SK-N-SH treated with all-trans-retinoic acid at 6 μM for 48 hours (cell line): ENCODE measurements at regions not wholly inside any gene's neighbourhood (a gene's known extent, or its start where the extent isn't known, plus 50 kb on each side); places are given as distances from the start of the nearest gene placed in this dataset.

ENCODE experiments used
- ATAC-seq: fragments of 200-7000 bp; cut with Tn5 transposase; 3 replicates; pipeline ENCODE4 v1.9.1; 2020; ENCODE audit warnings: mild to moderate bottlenecking, moderate library complexity
- BACH2 ChIP-seq: fragments of 250-450 bp; sonication (Bioruptor Pico); IDR thresholded peaks from 2 replicates; pipeline ENCODE4 v1.9.0; 2021; ENCODE audit warnings: mild to moderate bottlenecking, borderline replicate concordance
- CSDC2 ChIP-seq: fragments of 250-450 bp; sonication (Bioruptor Pico); IDR thresholded peaks from 2 replicates; pipeline ENCODE4 v1.5.0; 2020; ENCODE audit warnings: mild to moderate bottlenecking, moderate library complexity
- ESRRG ChIP-seq: fragments of 250-450 bp; sonication (Bioruptor Pico); IDR thresholded peaks from 2 replicates; pipeline ENCODE4 v1.6.1; 2021; ENCODE audit warnings: mild to moderate bottlenecking
- GLIS3 ChIP-seq: fragments of 250-450 bp; sonication (Bioruptor Pico); IDR thresholded peaks from 2 replicates; pipeline ENCODE4 v1.5.0; 2020; ENCODE audit warnings: mild to moderate bottlenecking, moderate library complexity
- ISL1 ChIP-seq: fragments of 250-450 bp; sonication (Bioruptor Pico); IDR thresholded peaks from 2 replicates; pipeline ENCODE4 v2.1.2; 2022; ENCODE audit warnings: mild to moderate bottlenecking, moderate library complexity
- OSR1 ChIP-seq: fragments of 250-450 bp; sonication (Bioruptor Pico); IDR thresholded peaks from 2 replicates; pipeline ENCODE4 v1.8.0; 2022; ENCODE audit warnings: moderate library complexity, mild to moderate bottlenecking, inconsistent platforms
- PPARA ChIP-seq: fragments of 250-450 bp; sonication (Bioruptor Pico); IDR thresholded peaks from 2 replicates; pipeline ENCODE4 v1.5.0; 2020; ENCODE audit warnings: mild to moderate bottlenecking, borderline replicate concordance
- SNAI2 ChIP-seq: fragments of 250-450 bp; sonication (Bioruptor Pico); IDR thresholded peaks from 2 replicates; pipeline ENCODE4 v1.5.0; 2020; ENCODE audit warnings: mild to moderate bottlenecking, moderate library complexity
- TCF4 ChIP-seq: fragments of 250-450 bp; sonication (Bioruptor Pico); IDR thresholded peaks from 2 replicates; pipeline ENCODE4 v1.8.0; 2021; ENCODE audit warnings: mild to moderate bottlenecking, moderate library complexity, borderline replicate concordance
- TOX ChIP-seq: fragments of 250-450 bp; sonication (Bioruptor Pico); IDR thresholded peaks from 2 replicates; pipeline ENCODE4 v1.8.0; 2021; ENCODE audit warnings: mild to moderate bottlenecking, moderate library complexity, borderline replicate concordance
- ZC3H10 ChIP-seq: fragments of 250-450 bp; sonication (Bioruptor Pico); IDR thresholded peaks from 2 replicates; pipeline ENCODE4 v1.5.1; 2021; ENCODE audit warnings: mild to moderate bottlenecking, moderate library complexity
- ZFP3 ChIP-seq: fragments of 250-450 bp; sonication (Bioruptor Pico); IDR thresholded peaks from 2 replicates; pipeline ENCODE4 v1.5.0; 2020; ENCODE audit warnings: mild to moderate bottlenecking, moderate library complexity
- ZFP30 ChIP-seq: fragments of 450-650 bp; formaldehyde crosslinking; IDR thresholded peaks from 2 replicates; pipeline ENCODE4 v1.5.0; 2022; ENCODE audit warnings: mild to moderate bottlenecking, moderate library complexity
- ZNF565 ChIP-seq: fragments of 450-650 bp; formaldehyde crosslinking; conservative IDR thresholded peaks from 2 replicates; pipeline ENCODE4 v1.5.0; 2020; ENCODE audit warnings: low read depth, mild to moderate bottlenecking, moderate library complexity
- ZNF8 ChIP-seq: fragments of 450-650 bp; formaldehyde crosslinking; IDR thresholded peaks from 2 replicates; pipeline ENCODE4 v1.5.0; 2020; ENCODE audit warnings: mild to moderate bottlenecking, moderate library complexity
- TF ChIP-seq, protein P1 (sequence below): fragments of 250-450 bp; sonication (Bioruptor Pico); IDR thresholded peaks from 2 replicates; pipeline ENCODE4 v1.8.0; 2021; ENCODE audit warnings: low read depth, mild to moderate bottlenecking, moderate library complexity, borderline replicate concordance
- TF ChIP-seq, protein P2 (sequence below): fragments of 250-450 bp; sonication (Bioruptor Pico); IDR thresholded peaks from 2 replicates; pipeline ENCODE4 v1.5.1; 2020; ENCODE audit warnings: low read depth, mild to moderate bottlenecking, moderate library complexity
- TF ChIP-seq, protein P3 (sequence below): fragments of 250-450 bp; sonication (Bioruptor Pico); IDR thresholded peaks from 2 replicates; pipeline ENCODE4 v1.8.0; 2020; ENCODE audit warnings: mild to moderate bottlenecking, moderate library complexity, borderline replicate concordance
- TF ChIP-seq, protein P4 (sequence below): fragments of 250-450 bp; sonication (Bioruptor Pico); IDR thresholded peaks from 2 replicates; pipeline ENCODE4 v1.5.0; 2020; ENCODE audit warnings: mild to moderate bottlenecking, moderate library complexity
- TF ChIP-seq, protein P5 (sequence below): fragments of 250-450 bp; sonication (Bioruptor Pico); IDR thresholded peaks from 2 replicates; pipeline ENCODE4 v1.5.1; 2021; ENCODE audit warnings: mild to moderate bottlenecking, moderate library complexity

DNA sequence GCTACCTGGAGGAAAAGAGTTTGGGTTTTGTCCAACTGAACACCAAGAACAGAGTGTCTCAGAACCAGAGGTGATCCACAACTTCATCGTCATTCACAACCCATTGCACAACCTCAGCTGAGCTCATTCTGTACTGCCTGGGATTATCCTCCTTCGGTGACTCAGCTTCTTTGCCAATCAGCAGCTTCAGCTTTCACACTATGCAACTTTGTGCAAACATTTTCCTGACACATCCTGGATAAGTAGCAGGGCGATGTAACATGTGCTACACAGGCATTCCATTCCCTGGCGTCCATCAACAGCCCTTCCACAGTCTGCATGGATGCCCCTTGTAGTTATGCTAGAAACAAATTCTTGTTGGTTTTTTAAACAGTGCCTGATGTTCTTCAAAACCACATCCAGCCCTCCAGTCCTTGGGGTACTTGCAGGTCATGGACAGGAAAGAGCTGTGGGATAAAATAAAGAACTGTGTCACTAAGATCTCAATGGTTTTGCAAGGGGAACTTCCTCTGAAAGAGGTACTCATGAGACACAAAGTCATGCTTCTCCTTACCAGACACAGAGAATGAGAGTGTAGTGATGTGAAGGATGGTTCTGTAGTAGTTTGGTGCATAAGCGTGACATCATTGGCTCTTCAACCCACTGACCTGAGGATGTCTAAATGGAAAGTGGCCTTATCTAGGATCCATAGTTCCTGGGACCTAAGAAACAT lies 478.5 kb downstream of the KIF20B start:
- no peak for ATAC-seq
- TF ChIP-seq ISL1 (CRISPR knock-in tag), result 0 out of 2 replicates have a peak, but pooled peaks have one; percentile 8
- TF ChIP-seq, protein P1, sequence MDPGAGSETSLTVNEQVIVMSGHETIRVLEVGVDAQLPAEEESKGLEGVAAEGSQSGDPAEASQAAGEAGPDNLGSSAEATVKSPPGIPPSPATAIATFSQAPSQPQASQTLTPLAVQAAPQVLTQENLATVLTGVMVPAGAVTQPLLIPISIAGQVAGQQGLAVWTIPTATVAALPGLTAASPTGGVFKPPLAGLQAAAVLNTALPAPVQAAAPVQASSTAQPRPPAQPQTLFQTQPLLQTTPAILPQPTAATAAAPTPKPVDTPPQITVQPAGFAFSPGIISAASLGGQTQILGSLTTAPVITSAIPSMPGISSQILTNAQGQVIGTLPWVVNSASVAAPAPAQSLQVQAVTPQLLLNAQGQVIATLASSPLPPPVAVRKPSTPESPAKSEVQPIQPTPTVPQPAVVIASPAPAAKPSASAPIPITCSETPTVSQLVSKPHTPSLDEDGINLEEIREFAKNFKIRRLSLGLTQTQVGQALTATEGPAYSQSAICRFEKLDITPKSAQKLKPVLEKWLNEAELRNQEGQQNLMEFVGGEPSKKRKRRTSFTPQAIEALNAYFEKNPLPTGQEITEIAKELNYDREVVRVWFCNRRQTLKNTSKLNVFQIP (CRISPR knock-in tag), result no peak
- TF ChIP-seq, all 23 proteins: peak for 1

DNA sequence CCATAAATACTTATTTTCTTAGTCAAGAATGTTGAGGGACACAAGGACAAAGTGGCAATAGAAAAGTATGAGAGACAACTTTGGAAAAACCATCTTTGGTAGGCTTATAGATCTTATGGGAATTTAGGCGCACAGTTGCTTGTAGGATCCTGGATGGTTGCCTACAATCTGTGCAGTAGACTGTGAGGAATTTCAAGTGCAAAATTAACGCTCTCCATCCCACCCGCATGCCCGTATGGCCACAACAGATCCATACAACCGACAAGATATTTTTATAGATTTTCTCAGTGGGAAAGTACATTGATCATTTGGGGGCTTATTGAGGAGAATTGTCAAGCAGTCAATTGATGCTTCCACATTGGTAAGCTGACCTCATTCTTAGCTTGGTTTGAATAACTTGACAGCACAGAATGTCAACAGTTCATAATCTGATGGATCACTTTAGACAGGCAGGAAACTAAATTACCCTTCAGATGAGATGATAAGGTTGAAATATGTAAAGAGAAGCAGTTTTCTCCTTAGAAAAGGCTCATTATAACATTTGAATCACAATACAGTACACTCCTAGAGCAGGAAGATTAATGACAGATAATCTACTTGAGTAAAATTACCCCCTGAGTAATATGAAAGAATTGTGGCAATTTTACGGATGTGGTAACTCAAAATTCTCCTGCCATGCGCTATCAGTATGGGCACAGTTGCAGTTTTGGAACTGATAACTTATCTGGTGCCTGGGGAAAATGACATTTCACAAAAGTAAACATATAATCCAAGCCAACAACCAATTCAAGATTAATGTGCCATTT lies 479.7 kb downstream of the KIF20B start:
- no peak for TF ChIP-seq OSR1 (CRISPR knock-in tag)
- TF ChIP-seq SNAI2 (CRISPR knock-in tag), result no peak
- peak; percentile 70; the same call in 1 of the 2 replicates for TF ChIP-seq ZNF8 (CRISPR knock-in tag)
- TF ChIP-seq PPARA (CRISPR knock-in tag), result no peak
- TF ChIP-seq, protein P2, sequence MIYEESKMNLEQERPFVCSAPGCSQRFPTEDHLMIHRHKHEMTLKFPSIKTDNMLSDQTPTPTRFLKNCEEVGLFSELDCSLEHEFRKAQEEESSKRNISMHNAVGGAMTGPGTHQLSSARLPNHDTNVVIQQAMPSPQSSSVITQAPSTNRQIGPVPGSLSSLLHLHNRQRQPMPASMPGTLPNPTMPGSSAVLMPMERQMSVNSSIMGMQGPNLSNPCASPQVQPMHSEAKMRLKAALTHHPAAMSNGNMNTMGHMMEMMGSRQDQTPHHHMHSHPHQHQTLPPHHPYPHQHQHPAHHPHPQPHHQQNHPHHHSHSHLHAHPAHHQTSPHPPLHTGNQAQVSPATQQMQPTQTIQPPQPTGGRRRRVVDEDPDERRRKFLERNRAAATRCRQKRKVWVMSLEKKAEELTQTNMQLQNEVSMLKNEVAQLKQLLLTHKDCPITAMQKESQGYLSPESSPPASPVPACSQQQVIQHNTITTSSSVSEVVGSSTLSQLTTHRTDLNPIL, result peak; percentile 61; the same call in 1 of the 2 replicates
- TF ChIP-seq, protein P3, sequence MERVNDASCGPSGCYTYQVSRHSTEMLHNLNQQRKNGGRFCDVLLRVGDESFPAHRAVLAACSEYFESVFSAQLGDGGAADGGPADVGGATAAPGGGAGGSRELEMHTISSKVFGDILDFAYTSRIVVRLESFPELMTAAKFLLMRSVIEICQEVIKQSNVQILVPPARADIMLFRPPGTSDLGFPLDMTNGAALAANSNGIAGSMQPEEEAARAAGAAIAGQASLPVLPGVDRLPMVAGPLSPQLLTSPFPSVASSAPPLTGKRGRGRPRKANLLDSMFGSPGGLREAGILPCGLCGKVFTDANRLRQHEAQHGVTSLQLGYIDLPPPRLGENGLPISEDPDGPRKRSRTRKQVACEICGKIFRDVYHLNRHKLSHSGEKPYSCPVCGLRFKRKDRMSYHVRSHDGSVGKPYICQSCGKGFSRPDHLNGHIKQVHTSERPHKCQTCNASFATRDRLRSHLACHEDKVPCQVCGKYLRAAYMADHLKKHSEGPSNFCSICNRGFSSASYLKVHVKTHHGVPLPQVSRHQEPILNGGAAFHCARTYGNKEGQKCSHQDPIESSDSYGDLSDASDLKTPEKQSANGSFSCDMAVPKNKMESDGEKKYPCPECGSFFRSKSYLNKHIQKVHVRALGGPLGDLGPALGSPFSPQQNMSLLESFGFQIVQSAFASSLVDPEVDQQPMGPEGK (CRISPR knock-in tag), result peak; percentile 77; the same call in 1 of the 2 replicates
- no peak for TF ChIP-seq TCF4 (CRISPR knock-in tag)
- TF ChIP-seq ISL1 (CRISPR knock-in tag), result peak; percentile 97
- no peak for TF ChIP-seq ZNF565 (CRISPR knock-in tag)
- TF ChIP-seq, all 23 proteins: peak for 4
- ATAC-seq, result no peak

DNA sequence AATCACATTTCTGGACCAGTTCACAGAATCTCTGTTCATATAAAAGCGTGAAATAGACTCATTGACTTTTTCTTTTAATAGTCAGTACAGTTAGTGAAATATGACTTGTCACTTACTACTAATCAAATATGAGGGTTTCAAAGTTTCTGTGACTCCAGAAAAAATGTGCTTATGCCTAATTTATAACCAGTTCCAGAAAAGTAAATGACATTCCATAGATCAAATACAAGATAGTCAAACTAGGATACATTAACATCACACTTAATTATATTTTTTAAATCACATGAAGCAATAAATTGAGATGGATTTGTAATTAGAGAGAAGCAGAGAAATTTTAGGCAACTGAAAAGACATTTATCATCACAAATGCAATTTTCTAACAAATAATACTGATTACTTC lies 491.4 kb downstream of the KIF20B start:
- ATAC-seq, result no peak
- TF ChIP-seq PPARA (CRISPR knock-in tag) (no peak), ESRRG (0 out of 2 replicates have a peak, but pooled peaks have one; percentile 56), GLIS3 (CRISPR knock-in tag) (0 out of 2 replicates have a peak, but pooled peaks have one; percentile 77), ZC3H10 (CRISPR knock-in tag) (no peak), ZFP3 (no peak), BACH2 (no peak), ZNF565 (CRISPR knock-in tag) (no peak), ZFP30 (CRISPR knock-in tag) (no peak), TCF4 (CRISPR knock-in tag) (no peak), ZNF8 (CRISPR knock-in tag) (no peak), SNAI2 (CRISPR knock-in tag) (no peak), TOX (no peak), ISL1 (CRISPR knock-in tag) (peak; percentile 99), OSR1 (CRISPR knock-in tag) (no peak), CSDC2 (CRISPR knock-in tag) (no peak)
- TF ChIP-seq, protein P3 (CRISPR knock-in tag), result peak; percentile 62; the same call in 1 of the 2 replicates
- TF ChIP-seq, protein P1 (CRISPR knock-in tag), result no peak; the same call in 1 of the 2 replicates
- TF ChIP-seq, protein P4, sequence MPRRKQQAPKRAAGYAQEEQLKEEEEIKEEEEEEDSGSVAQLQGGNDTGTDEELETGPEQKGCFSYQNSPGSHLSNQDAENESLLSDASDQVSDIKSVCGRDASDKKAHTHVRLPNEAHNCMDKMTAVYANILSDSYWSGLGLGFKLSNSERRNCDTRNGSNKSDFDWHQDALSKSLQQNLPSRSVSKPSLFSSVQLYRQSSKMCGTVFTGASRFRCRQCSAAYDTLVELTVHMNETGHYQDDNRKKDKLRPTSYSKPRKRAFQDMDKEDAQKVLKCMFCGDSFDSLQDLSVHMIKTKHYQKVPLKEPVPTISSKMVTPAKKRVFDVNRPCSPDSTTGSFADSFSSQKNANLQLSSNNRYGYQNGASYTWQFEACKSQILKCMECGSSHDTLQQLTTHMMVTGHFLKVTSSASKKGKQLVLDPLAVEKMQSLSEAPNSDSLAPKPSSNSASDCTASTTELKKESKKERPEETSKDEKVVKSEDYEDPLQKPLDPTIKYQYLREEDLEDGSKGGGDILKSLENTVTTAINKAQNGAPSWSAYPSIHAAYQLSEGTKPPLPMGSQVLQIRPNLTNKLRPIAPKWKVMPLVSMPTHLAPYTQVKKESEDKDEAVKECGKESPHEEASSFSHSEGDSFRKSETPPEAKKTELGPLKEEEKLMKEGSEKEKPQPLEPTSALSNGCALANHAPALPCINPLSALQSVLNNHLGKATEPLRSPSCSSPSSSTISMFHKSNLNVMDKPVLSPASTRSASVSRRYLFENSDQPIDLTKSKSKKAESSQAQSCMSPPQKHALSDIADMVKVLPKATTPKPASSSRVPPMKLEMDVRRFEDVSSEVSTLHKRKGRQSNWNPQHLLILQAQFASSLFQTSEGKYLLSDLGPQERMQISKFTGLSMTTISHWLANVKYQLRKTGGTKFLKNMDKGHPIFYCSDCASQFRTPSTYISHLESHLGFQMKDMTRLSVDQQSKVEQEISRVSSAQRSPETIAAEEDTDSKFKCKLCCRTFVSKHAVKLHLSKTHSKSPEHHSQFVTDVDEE, result no peak
- TF ChIP-seq, protein P5, sequence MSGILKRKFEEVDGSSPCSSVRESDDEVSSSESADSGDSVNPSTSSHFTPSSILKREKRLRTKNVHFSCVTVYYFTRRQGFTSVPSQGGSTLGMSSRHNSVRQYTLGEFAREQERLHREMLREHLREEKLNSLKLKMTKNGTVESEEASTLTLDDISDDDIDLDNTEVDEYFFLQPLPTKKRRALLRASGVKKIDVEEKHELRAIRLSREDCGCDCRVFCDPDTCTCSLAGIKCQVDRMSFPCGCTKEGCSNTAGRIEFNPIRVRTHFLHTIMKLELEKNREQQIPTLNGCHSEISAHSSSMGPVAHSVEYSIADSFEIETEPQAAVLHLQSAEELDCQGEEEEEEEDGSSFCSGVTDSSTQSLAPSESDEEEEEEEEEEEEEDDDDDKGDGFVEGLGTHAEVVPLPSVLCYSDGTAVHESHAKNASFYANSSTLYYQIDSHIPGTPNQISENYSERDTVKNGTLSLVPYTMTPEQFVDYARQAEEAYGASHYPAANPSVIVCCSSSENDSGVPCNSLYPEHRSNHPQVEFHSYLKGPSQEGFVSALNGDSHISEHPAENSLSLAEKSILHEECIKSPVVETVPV, result no peak
